BLaER1 treated with 17β-estradiol and CSF1 and Interleukin-3, amounts not matched to agents 10 nM and 100 nM (cell line): ENCODE measurements at regions not wholly inside any gene's neighbourhood (a gene's known extent, or its start where the extent isn't known, plus 50 kb on each side); places are given as distances from the start of the nearest gene placed in this dataset.

ENCODE experiments used
- H3K27ac ChIP-seq, 11 experiments: shearing (Covaris generic); formaldehyde crosslinking; 2 replicates each; pipeline ENCODE4 v1.8.1; 2022
- H3K27me3 ChIP-seq, 11 experiments: shearing (Covaris generic); formaldehyde crosslinking; 2 replicates each; pipeline ENCODE4 v1.8.1; 2022
- H3K36me3 ChIP-seq, 11 experiments: shearing (Covaris generic); formaldehyde crosslinking; 2 replicates each; pipeline ENCODE4 v1.8.1; 2022
- H3K4me1 ChIP-seq, 10 experiments: shearing (Covaris generic); formaldehyde crosslinking; 2 replicates each; pipeline ENCODE4 v1.8.1; 2022
- H3K4me2 ChIP-seq, 11 experiments: shearing (Covaris generic); formaldehyde crosslinking; 2 replicates each; pipeline ENCODE4 v1.8.1; 2022
- H3K4me3 ChIP-seq, 10 experiments: shearing (Covaris generic); formaldehyde crosslinking; 2 replicates each; pipeline ENCODE4 v1.8.1; 2022
- H3K9ac ChIP-seq, 11 experiments: shearing (Covaris generic); formaldehyde crosslinking; 2 replicates each; pipeline ENCODE4 v1.8.1; 2022
- H3K9me3 ChIP-seq, 11 experiments: shearing (Covaris generic); formaldehyde crosslinking; replicated peaks in 1 of 11; 2 replicates each; pipeline ENCODE4 v1.8.1; 2022
- H4K20me1 ChIP-seq, 11 experiments: shearing (Covaris generic); formaldehyde crosslinking; 2 replicates each; pipeline ENCODE4 v1.8.1; 2022
- Cebpa-rat ChIP-seq, 11 experiments: shearing (Covaris generic); IDR thresholded peaks; 2 replicates each; pipeline ENCODE4 v1.8.1; 2022

DNA sequence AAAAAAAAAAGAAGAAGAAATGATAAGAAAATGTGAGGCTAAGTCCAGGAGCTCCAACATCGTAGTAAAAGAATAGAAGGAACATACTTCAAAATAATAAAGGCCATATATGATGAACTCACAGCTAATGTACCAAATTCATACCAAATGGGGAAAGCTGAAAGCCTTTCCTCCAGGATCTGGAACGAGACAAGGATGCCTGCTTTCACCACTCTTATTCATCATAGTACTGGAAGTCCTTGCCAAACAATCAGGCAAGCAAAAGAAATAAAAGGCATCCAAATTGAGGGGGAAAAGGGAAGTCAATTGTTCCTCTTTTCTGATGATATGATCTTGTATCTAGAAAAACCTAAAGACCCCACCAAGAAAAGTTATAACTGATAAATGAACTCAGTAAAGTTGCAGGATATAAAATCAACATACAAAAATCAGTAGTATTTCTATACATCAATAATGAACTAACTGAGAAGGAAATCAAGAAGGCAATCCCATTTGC, 170.6 kb downstream of the METTL4 start:
- Histone ChIP-seq H3K9ac (no peak overlapping the region), H3K9me3 (peaks cover 0 to 8% (median 0%) of the 10 kb centered on the region in 11 experiments; a peak in 4 of 22 replicates), H3K27me3 (no peaks in the 10 kb centered on the region), H4K20me1 (no peaks in the 10 kb centered on the region), H3K4me2 (no peak overlapping the region), H3K27ac (no peak overlapping the region), H3K4me1 (peaks cover 0 to 1% (median 0%) of the 10 kb centered on the region in 10 experiments; a peak in 3 of 20 replicates), H3K36me3 (no peaks in the 10 kb centered on the region), H3K4me3 (no peak overlapping the region)
- no peak for TF ChIP-seq Cebpa-rat (IDR thresholded peaks at IDR 0.05)

DNA sequence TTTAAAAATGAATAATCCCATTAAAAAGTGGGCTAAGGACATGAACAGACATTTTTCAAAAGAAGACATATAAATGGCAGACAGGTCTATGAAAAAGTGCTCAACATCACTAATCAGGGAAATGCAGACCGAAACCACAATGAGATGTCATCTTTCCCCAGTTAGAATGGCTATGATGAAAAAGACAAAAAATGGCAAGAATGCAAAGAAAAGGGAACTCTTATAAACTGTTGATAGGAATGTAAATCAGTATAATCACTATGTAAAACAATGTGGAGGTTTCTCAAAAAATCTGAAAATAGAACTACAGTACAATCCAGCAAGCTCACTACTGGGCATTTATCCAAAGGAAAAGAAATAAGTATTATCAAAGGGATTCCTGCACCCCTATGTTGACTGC, 169.2 kb downstream of the METTL4 start:
- Histone ChIP-seq H3K27ac (no peak overlapping the region), H3K4me1 (peaks cover 0 to 7% (median 0%) of the 10 kb centered on the region in 10 experiments; a peak in 2 of 20 replicates), H3K36me3 (no peaks in the 10 kb centered on the region), H3K9ac (no peak overlapping the region), H4K20me1 (no peaks in the 10 kb centered on the region), H3K4me2 (no peak overlapping the region), H3K4me3 (no peak overlapping the region), H3K27me3 (no peaks in the 10 kb centered on the region), H3K9me3 (peaks cover 0 to 8% (median 0%) of the 10 kb centered on the region in 11 experiments; a peak in 4 of 22 replicates)
- TF ChIP-seq Cebpa-rat (IDR thresholded peaks at IDR 0.05) = no peak

DNA sequence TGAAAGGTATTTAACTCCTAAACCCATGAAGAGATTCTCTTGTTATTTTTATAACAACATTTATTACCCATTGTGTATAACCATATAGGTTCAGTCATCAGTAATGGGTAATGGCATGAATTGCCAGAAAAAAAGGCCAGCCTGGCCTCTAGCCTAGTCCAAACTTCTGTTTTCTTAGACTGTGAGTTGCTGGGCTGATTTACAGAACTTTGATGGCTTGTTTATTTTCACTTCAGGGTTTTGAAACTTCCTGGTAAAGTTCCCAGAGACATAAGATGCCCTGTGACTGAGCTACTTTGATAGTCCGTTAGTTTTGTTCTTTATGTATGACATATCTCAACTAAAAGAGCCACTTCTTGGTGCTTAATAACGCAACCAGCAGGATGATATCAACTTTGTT, 164.8 kb downstream of the METTL4 start:
- no peak overlapping the region for H3K27ac ChIP-seq
- peaks cover 0 to 7% (median 0%) of the 10 kb centered on the region in 10 experiments; a peak in 1 of 20 replicates for H3K4me1 ChIP-seq
- H3K4me2 ChIP-seq = no peak overlapping the region
- no peak for TF ChIP-seq Cebpa-rat (IDR thresholded peaks at IDR 0.05)
- H4K20me1 ChIP-seq = no peaks in the 10 kb centered on the region
- H3K9ac ChIP-seq = no peak overlapping the region
- no peak overlapping the region for H3K4me3 ChIP-seq
- H3K9me3 ChIP-seq = peaks cover 0 to 4% (median 0%) of the 10 kb centered on the region in 11 experiments; a peak in 4 of 22 replicates
- H3K36me3 ChIP-seq = no peaks in the 10 kb centered on the region
- no peaks in the 10 kb centered on the region; a peak in 1 of 22 replicates for H3K27me3 ChIP-seq

DNA sequence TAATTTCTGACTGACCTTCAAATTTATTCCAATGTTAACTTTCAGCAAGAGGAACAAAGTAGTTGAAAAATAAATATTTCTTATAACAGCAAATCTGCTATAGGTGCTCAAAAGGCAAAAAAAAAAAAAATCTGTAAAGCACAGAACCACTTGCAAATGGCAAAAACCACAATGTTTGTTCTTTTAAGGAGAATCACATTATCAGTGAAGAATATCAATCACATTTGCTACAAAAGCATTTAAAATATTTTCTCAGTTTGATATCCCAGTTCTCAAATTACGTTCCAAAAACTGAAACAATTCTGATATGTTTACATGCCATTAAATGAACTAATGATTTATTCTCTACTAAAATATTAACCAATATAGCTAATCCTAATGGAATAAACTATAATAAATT, 163.3 kb downstream of the METTL4 start:
- Histone ChIP-seq H3K27me3 (no peaks in the 10 kb centered on the region; a peak in 1 of 22 replicates), H4K20me1 (no peaks in the 10 kb centered on the region), H3K4me2 (no peak overlapping the region), H3K27ac (no peak overlapping the region), H3K9ac (no peak overlapping the region), H3K4me3 (no peak overlapping the region), H3K4me1 (peaks cover 0 to 7% (median 0%) of the 10 kb centered on the region in 10 experiments; a peak in 1 of 20 replicates), H3K9me3 (no peaks in the 10 kb centered on the region; a peak in 1 of 22 replicates), H3K36me3 (no peaks in the 10 kb centered on the region)
- no peak for TF ChIP-seq Cebpa-rat (IDR thresholded peaks at IDR 0.05)

DNA sequence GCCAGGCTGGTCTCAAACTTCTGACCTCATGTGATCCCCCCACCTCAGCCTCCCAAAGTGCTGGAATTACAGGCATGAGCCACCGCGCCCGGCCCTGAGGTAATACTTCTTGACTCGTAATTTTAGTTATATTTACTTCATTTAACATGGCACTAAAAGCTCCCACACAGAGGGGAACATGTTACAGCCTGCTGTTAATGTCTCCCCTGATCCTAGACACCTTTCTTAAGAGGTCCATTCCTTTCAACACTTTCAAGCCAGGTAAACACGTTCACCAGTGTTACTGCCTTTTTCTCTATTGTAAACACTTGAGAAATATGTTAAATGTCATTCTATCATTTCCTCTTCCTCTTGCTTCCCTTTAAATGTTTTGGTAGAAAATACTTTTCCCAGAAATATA, 161.4 kb downstream of the METTL4 start:
- H3K4me2 ChIP-seq = no peak overlapping the region
- no peaks in the 10 kb centered on the region for H4K20me1 ChIP-seq
- no peaks in the 10 kb centered on the region; a peak in 1 of 22 replicates for H3K9me3 ChIP-seq
- no peak overlapping the region for H3K27ac ChIP-seq
- peaks cover 0 to 7% (median 0%) of the 10 kb centered on the region in 10 experiments; a peak in 1 of 20 replicates for H3K4me1 ChIP-seq
- H3K36me3 ChIP-seq = no peaks in the 10 kb centered on the region
- no peak overlapping the region for H3K4me3 ChIP-seq
- no peak for TF ChIP-seq Cebpa-rat (IDR thresholded peaks at IDR 0.05)
- H3K9ac ChIP-seq = no peak overlapping the region
- H3K27me3 ChIP-seq = no peaks in the 10 kb centered on the region; a peak in 1 of 22 replicates

DNA sequence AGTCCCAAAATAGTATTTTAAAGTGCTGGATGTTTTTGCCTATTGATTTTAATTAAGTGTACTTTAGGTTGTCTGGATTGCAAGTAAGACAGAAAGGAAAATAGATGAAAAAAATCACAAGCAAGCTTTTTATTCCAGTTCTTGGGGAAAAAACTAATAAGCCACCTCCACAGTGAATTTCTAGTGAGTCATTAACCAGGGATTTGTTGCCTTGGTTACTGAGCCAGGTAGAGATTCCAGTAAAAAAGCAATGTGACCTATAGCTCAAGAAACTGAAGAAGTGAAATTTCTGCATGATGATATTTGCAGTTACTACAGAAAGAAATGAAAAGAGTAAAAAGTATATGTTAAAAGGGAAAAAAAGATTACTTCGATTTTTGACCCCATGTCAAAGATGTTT, 160.6 kb downstream of the METTL4 start:
- Histone ChIP-seq H3K27ac (no peak overlapping the region), H3K4me2 (no peak overlapping the region), H3K4me3 (no peak overlapping the region), H3K36me3 (no peaks in the 10 kb centered on the region), H3K4me1 (peaks cover 0 to 7% (median 0%) of the 10 kb centered on the region in 10 experiments; a peak in 1 of 20 replicates), H3K9me3 (peaks cover 0 to 1% (median 0%) of the 10 kb centered on the region in 11 experiments; a peak in 2 of 22 replicates), H4K20me1 (no peaks in the 10 kb centered on the region), H3K9ac (no peak overlapping the region), H3K27me3 (no peaks in the 10 kb centered on the region; a peak in 1 of 22 replicates)
- TF ChIP-seq Cebpa-rat (IDR thresholded peaks at IDR 0.05) = no peak

DNA sequence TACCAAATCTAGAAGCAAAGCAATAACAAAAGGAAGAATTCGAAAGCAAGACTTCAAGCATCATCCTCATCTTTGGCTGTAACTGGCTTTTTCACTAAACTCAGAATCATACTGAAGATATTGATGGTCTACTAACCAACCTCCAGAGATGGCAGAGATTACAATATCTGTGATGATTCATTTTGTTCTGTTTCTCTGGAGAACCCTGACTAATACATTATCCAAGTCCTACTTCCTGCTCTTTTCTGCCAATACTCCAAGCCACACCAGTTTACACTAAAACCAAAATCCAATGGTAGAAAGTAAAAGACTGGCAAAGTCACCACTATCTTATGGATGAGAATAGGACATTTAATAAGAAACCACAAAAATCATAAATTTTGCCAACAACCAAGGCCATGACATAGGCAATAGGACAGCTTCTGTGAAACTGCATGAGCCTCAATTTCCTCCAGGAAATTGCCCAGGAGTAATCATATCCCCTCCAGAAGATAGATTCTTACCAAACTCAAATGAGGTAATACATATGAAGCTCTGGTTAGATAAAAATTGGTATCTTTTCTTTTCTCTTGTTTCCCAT, 159.8 kb downstream of the METTL4 start:
- H3K27me3 ChIP-seq = no peaks in the 10 kb centered on the region; a peak in 1 of 22 replicates
- H3K27ac ChIP-seq = no peak overlapping the region
- peaks cover 0 to 4% (median 0%) of the 10 kb centered on the region in 11 experiments; a peak in 2 of 22 replicates for H3K9me3 ChIP-seq
- peaks cover 0 to 2% (median 0%) of the 10 kb centered on the region in 10 experiments; a peak in 1 of 20 replicates for H3K4me1 ChIP-seq
- no peak overlapping the region for H3K4me2 ChIP-seq
- TF ChIP-seq Cebpa-rat (IDR thresholded peaks at IDR 0.05) = no peak
- no peaks in the 10 kb centered on the region for H3K36me3 ChIP-seq
- no peak overlapping the region for H3K4me3 ChIP-seq
- H3K9ac ChIP-seq = no peak overlapping the region
- H4K20me1 ChIP-seq = no peaks in the 10 kb centered on the region

DNA sequence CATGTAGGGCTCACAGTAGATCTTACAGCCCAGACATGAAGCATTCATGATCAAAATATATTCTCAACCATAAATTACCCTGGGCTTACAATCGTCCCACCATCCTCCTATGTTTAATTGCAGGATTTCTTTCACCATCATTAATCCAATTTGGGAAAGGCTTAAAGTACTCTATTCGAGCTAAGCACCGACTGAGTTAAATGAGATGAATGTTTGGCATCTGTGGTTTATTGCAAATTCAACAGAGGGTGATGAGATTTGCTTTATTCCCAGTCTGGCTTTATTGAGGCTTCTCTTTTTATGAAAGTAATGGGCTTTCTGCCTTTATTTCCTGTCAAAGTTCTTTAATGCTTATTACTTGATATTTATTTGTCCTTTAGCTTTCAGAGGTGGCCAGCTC, 159.0 kb downstream of the METTL4 start:
- TF ChIP-seq Cebpa-rat (IDR thresholded peaks at IDR 0.05) = no peak
- H4K20me1 ChIP-seq = no peaks in the 10 kb centered on the region
- no peak overlapping the region for H3K27ac ChIP-seq
- no peaks in the 10 kb centered on the region for H3K36me3 ChIP-seq
- no peaks in the 10 kb centered on the region for H3K4me1 ChIP-seq
- H3K9ac ChIP-seq = no peak overlapping the region
- peaks cover 0 to 4% (median 0%) of the 10 kb centered on the region in 11 experiments; a peak in 2 of 22 replicates for H3K9me3 ChIP-seq
- H3K4me3 ChIP-seq = no peak overlapping the region
- no peak overlapping the region for H3K4me2 ChIP-seq
- H3K27me3 ChIP-seq = no peaks in the 10 kb centered on the region; a peak in 1 of 22 replicates

DNA sequence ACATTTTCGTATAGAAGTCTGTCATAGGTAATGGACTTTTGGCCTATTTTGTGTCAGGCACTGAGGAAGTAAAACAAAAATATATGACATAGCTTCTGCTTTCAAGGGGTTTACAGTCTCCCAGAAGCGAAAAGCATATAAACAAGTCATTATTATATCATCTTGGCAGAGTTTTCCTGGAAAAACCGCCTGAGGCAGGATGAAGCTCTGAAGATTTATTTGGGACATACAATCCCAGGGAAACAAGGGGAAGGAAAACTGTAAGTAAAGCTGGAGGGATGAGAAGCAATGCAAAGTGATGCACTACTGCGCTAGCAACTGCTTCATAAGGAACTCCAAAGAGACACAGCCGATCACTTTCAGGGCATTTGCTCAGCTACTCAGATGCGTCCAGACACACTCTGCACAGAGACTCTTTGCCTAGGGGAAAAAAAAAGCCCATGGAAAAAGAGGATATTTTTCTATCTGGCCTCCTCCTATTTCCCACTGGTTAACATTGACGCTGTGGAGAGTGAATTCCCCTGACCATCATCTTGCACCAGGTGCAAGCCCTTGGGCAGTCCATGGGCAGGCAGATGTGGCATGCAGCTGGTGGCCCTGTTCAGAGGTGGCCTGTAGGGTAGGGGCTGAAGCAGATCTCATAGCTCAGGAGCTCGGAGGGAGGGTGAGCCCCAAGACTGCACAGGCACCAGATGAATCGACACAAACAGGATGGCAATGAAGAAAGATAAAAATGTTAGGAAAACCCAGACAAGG, 158.1 kb downstream of the METTL4 start:
- no peaks in the 10 kb centered on the region for H3K36me3 ChIP-seq
- no peaks in the 10 kb centered on the region for H4K20me1 ChIP-seq
- no peak overlapping the region for H3K4me3 ChIP-seq
- no peaks in the 10 kb centered on the region; a peak in 1 of 22 replicates for H3K27me3 ChIP-seq
- H3K9ac ChIP-seq = no peak overlapping the region
- H3K4me2 ChIP-seq = no peak overlapping the region
- H3K27ac ChIP-seq = no peak overlapping the region
- H3K9me3 ChIP-seq = peaks cover 0 to 4% (median 0%) of the 10 kb centered on the region in 11 experiments; a peak in 2 of 22 replicates
- peaks cover 0 to 8% (median 5%) of the 10 kb centered on the region in 10 experiments; a peak in 12 of 20 replicates for H3K4me1 ChIP-seq
- no peak for TF ChIP-seq Cebpa-rat (IDR thresholded peaks at IDR 0.05)
